GM12865 (cell line): ENCODE measurements at regions not wholly inside any gene's neighbourhood (a gene's known extent, or its start where the extent isn't known, plus 50 kb on each side); places are given as distances from the start of the nearest gene placed in this dataset.

Experiments used
- DNase-seq: peaks from one replicate; pipeline ENCODE4 v3.0.0; 2010; ENCODE audit warnings: low read depth
- H3K4me3 ChIP-seq: 2 replicates; pipeline ENCODE4 v1.5.1; 2011; ENCODE audit warnings: mild to moderate bottlenecking, low read depth, low read length, control low read depth
- TF ChIP-seq, protein P1 (sequence below): IDR thresholded peaks from 2 replicates; pipeline ENCODE4 v1.5.1; 2011; ENCODE audit warnings: low read length, control low read depth, low read depth, inconsistent platforms; ENCODE audit not compliant: insufficient read depth; ENCODE audit errors: missing control alignments

DNA sequence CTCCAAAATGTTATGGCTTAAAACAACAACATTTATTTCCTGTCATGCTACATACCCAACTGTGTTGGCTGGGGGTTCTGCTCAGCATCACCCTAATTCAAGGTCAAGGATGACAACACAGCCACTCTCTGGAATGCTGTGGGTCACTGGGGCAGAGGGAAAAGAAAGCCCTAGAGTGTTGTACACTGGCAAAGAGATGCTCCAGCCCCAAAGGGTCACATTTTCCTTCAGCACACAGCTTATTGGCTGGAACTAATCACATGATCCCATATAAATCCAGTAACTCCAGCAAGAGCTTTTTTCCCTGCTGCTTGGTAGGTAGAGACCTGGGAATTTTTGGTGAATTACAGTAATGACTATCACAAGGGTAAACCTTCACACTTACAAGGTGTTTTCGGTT, 1041.4 kb downstream of the NTRK3 start:
- TF ChIP-seq, protein P1, sequence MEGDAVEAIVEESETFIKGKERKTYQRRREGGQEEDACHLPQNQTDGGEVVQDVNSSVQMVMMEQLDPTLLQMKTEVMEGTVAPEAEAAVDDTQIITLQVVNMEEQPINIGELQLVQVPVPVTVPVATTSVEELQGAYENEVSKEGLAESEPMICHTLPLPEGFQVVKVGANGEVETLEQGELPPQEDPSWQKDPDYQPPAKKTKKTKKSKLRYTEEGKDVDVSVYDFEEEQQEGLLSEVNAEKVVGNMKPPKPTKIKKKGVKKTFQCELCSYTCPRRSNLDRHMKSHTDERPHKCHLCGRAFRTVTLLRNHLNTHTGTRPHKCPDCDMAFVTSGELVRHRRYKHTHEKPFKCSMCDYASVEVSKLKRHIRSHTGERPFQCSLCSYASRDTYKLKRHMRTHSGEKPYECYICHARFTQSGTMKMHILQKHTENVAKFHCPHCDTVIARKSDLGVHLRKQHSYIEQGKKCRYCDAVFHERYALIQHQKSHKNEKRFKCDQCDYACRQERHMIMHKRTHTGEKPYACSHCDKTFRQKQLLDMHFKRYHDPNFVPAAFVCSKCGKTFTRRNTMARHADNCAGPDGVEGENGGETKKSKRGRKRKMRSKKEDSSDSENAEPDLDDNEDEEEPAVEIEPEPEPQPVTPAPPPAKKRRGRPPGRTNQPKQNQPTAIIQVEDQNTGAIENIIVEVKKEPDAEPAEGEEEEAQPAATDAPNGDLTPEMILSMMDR, result no peak
- H3K4me3 ChIP-seq, result no peak overlapping the region
- no peak for DNase-seq

DNA sequence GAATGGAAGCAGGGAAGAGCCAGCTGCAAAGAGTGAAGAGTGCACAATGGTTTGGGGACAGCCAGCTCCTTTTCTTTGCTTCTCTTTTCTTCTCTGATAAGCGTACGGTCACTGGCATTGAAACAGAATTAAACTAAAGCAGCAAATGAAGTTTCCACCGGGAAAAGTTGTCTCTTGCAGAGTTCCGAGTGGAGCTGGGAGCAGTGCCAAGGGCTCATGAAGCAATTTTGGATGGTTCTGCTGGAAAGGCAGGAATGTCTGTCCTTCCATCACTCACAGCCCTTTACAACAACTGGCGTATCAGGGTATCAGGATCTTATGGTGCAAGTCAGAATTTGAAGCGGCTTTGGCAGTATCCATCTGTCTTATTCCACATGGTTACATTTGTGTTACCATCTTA, 1042.9 kb downstream of the NTRK3 start:
- DNase-seq, result no peak
- TF ChIP-seq, protein P1, result no peak

DNA sequence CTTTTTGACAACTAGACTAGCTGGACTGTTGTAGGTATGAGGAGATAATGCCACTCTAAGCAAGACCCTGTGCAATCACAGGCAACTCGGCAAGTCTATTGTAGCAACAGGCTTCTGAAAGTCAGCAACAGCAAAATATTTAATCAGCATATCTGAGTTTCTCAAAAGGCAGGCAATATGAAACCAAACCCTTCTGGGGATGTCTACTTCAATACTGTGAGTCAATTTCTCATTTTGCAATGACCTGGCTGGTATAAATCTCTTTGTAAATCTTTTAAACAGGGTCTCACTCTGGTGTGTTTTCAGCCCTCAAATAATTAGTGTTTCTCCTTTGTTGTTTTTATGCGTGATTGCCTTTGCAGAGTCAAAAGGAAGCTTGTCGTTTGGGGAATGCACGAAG, 1044.5 kb downstream of the NTRK3 start:
- TF ChIP-seq, protein P1, result no peak
- H3K4me3 ChIP-seq, result no peak overlapping the region
- DNase-seq, result no peak

More for the DNA sequence above, 1042.9 kb downstream of the NTRK3 start:
- H3K4me3 ChIP-seq, result no peak overlapping the region

DNA sequence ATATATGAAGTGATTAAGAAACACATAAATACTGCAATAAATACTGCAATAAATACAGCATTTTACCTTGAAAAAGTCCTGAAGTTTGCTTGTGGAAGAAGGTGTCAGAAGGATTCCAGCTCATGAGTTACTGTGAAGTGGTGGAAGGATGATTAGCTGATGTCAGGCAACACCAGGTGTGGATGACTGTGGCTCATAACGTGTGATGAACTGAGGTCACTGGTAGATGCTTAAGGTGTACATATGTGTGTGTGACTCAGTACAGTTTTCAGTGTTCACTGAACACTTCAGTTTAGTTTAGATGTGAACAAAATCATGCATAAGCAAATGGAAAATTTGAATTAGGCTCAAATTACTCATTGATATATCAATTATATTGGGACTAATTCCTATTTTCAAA, 1045.0 kb downstream of the NTRK3 start:
- TF ChIP-seq, protein P1, result no peak
- H3K4me3 ChIP-seq, result no peak overlapping the region
- no peak for DNase-seq

DNA sequence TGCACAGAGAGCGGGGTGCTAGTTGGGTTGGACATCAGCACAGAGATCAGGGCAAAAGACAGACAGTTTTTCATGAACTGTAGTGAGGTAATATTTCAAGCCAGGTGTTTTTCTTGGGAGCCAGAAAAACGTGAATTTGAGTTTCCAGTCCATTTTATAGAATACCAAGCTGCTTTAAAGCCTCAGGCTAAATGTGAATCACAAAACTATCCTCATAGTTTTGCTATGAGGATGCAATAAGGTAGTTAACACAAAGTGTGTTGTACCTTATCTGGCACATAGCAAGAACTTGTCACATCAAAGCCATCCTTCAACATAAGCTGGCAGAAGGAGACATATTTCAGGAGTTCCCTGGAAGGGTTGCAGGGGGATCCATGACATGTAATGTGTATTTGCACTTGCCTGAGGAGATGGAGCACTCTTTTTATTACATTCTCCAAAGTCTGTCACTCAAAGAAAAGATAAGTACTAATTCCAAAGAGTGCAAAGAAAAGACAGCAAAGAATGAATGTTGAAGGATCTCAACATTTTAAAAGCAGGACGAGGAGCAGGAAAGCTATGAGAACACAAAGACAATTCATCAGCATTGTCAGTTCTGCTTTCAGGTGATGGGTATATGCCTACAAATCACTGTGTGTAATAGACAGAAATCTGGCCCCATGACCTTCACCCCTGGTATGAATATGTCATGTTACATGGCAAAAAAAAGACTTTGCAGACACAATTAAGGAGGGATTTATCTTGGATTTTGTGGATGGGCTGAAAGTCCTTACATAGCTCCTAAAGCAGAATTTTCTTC, 1046.4 kb downstream of the NTRK3 start:
- no peak for DNase-seq
- H3K4me3 ChIP-seq, result no peak overlapping the region
- TF ChIP-seq, protein P1, result no peak

DNA sequence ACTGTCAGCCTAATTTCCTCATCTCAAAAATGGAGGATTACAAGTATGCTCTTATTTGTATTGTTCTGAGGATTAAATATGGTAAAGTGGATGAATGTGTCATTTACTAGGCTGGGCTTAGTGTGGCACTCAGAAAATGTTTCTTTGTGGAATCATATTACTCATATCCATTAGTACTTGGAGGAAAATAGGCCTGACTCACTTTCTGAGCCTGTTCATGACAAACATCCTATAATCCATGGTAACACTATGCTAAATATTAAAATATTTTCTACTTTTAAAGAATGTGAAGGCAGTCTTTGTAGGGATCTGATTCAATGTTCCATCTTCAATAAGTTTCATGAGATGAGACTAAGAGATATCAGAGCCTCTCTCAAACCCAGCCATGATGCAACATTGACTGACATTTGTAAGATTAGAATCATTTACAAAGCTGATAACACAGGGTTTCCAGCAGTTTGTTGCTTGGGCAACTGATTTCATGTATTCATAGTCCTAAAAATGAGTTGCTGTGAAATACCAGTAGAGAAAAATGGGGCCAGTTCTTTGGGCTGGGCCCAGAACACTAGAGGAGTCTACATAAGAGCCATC, 1048.5 kb downstream of the NTRK3 start:
- H3K4me3 ChIP-seq, result no peak overlapping the region
- TF ChIP-seq, protein P1, result no peak
- DNase-seq, result no peak
